Gastrocnemius medialis (tissue), 4 donors: ENCODE measurements at regions not wholly inside any gene's neighbourhood (a gene's known extent, or its start where the extent isn't known, plus 50 kb on each side); places are given as distances from the start of the nearest gene placed in this dataset.

Source experiments
- ATAC-seq, 2 donors: fragments of 150-250 bp; one replicate each; pipeline ENCODE4 v1.9.1; 2016
- DNase-seq, 2 donors: peaks; one replicate each; pipeline ENCODE4 v3.0.0-alpha.2; 2019
- H3K27ac ChIP-seq, 4 donors: fragments of 200-600 bp; sonication (generic); 1 replicate in 1 of 4; 2 replicates in 3 of 4; pipeline ENCODE4 v1.5.1; 2016 to 2018; ENCODE audit warnings: mild to moderate bottlenecking in 2 of 4, moderate library complexity in 1 of 4
- H3K27me3 ChIP-seq, 3 donors: fragments of 200-600 bp; sonication (generic) in 2 of 3; 1 replicate in 1 of 3; 2 replicates in 2 of 3; pipeline versions ENCODE4 v1.5.1 to v1.6.0; 2016 to 2019; ENCODE audit warnings: mild to moderate bottlenecking in 1 of 3, moderate library complexity in 1 of 3
- H3K36me3 ChIP-seq, 2 donors: fragments of 200-600 bp; sonication (generic) in 1 of 2; one replicate each; pipeline ENCODE4 v1.5.1; 2017 to 2018
- H3K4me1 ChIP-seq, 2 donors: fragments of 200-600 bp; sonication (generic) in 1 of 2; one replicate each; pipeline ENCODE4 v1.5.1; 2016 to 2017; ENCODE audit warnings: mild to moderate bottlenecking in 2 of 2
- H3K4me3 ChIP-seq, 4 donors: fragments of 200-600 bp; sonication (generic) in 3 of 4; 1 replicate in 1 of 4; 2 replicates in 3 of 4; pipeline ENCODE4 v1.5.1; 2016 to 2019; ENCODE audit warnings: mild to moderate bottlenecking in 2 of 4
- H3K9me3 ChIP-seq, 3 donors: fragments of 200-600 bp; sonication (generic) in 2 of 3; 1 replicate in 1 of 3; 2 replicates in 2 of 3; pipeline ENCODE4 v1.5.1; 2016 to 2019
- CTCF ChIP-seq, 5 experiments: fragments of 450-650 bp in 3 of 5; fragments of 200-600 bp in 2 of 5; sonication (generic) in 2 of 5; IDR thresholded peaks in 4 of 5; conservative IDR thresholded peaks in 1 of 5; 1 replicate in 4 of 5; 2 replicates in 1 of 5; pipeline ENCODE4 v1.5.1; 2016 to 2019; ENCODE audit warnings: antibody characterized with exemption in 5 of 5, mild to moderate bottlenecking in 3 of 5, moderate library complexity in 3 of 5
- POLR2A ChIP-seq, 2 donors: fragments of 450-650 bp; IDR thresholded peaks; one replicate each; pipeline ENCODE4 v1.6.1; 2017; ENCODE audit warnings: antibody characterized with exemption in 2 of 2, mild to moderate bottlenecking in 2 of 2, moderate library complexity in 2 of 2
- in situ Hi-C, 4 donors: fragments of 200-750 bp; cut with MboI; loops; one replicate each; pipeline versions ENCODE4 v1.15.0 to v1.8.0; 2017; ENCODE audit warnings: low sequenced_read_pairs in 4 of 4
- intact Hi-C: fragments of 100-400 bp; cut with DNase I; formaldehyde crosslinking; loops from one replicate; pipeline ENCODE4 v1.15.1; 2023; ENCODE audit warnings: low total_unique reads

- DNase-seq (no peak), ATAC-seq (no peak)
- H3K27me3 ChIP-seq = no peaks in the 10 kb centered on the region
- H3K4me1 ChIP-seq = no peaks in the 10 kb centered on the region
- in situ Hi-C loops (no loop called here), intact Hi-C loops (no loop called here)
- no peak overlapping the region for H3K4me3 ChIP-seq
- no peak overlapping the region for H3K27ac ChIP-seq
- no peaks in the 10 kb centered on the region for H3K9me3 ChIP-seq
- H3K36me3 ChIP-seq = no peaks in the 10 kb centered on the region
- TF ChIP-seq POLR2A (IDR thresholded peaks at IDR 0.05) (no peak), CTCF (IDR thresholded peaks at IDR 0.05 in 4 of 5, conservative IDR thresholded peaks at IDR 0.05 in 1 of 5) (no peak)
Observed at GRCh38 chr5:29382780-29383179, 1810.7 kb upstream of the CDH6 start.

- no peak overlapping the region for H3K27ac ChIP-seq
- H3K36me3 ChIP-seq = no peaks in the 10 kb centered on the region
- ATAC-seq = no peak
- no peaks in the 10 kb centered on the region for H3K27me3 ChIP-seq
- in situ Hi-C loops (no loop called here), intact Hi-C loops (no loop called here)
- DNase-seq = no peak
- H3K4me1 ChIP-seq = no peaks in the 10 kb centered on the region
- no peak overlapping the region for H3K4me3 ChIP-seq
- no peak for TF ChIP-seq POLR2A (IDR thresholded peaks at IDR 0.05)
- TF ChIP-seq CTCF (IDR thresholded peaks at IDR 0.05 in 4 of 5, conservative IDR thresholded peaks at IDR 0.05 in 1 of 5) = no peak
- no peaks in the 10 kb centered on the region for H3K9me3 ChIP-seq
Observed at GRCh38 chr5:29380029-29380428, 1813.5 kb upstream of the CDH6 start.

GRCh38 chr5:29379619-29380018 lies 1813.9 kb upstream of the CDH6 start:
- H3K4me3 ChIP-seq = no peak overlapping the region
- no peak overlapping the region for H3K27ac ChIP-seq
- in situ Hi-C loops (no loop called here), intact Hi-C loops (no loop called here)
- no peaks in the 10 kb centered on the region for H3K9me3 ChIP-seq
- H3K36me3 ChIP-seq = no peaks in the 10 kb centered on the region
- no peak for DNase-seq
- ATAC-seq = no peak
- TF ChIP-seq POLR2A (IDR thresholded peaks at IDR 0.05) (no peak), CTCF (IDR thresholded peaks at IDR 0.05 in 4 of 5, conservative IDR thresholded peaks at IDR 0.05 in 1 of 5) (no peak)
- no peaks in the 10 kb centered on the region for H3K4me1 ChIP-seq
- H3K27me3 ChIP-seq = no peaks in the 10 kb centered on the region

GRCh38 chr5:29378104-29378503 lies 1815.4 kb upstream of the CDH6 start:
- intact Hi-C loops = no loop called here
- no peak for DNase-seq
- no peaks in the 10 kb centered on the region for H3K4me1 ChIP-seq
- no peak overlapping the region for H3K27ac ChIP-seq
- no peaks in the 10 kb centered on the region for H3K27me3 ChIP-seq
- in situ Hi-C loops = no loop called here
- TF ChIP-seq POLR2A (IDR thresholded peaks at IDR 0.05) (no peak), CTCF (IDR thresholded peaks at IDR 0.05 in 4 of 5, conservative IDR thresholded peaks at IDR 0.05 in 1 of 5) (no peak)
- H3K4me3 ChIP-seq = no peak overlapping the region
- H3K9me3 ChIP-seq = no peaks in the 10 kb centered on the region
- no peak for ATAC-seq
- no peaks in the 10 kb centered on the region for H3K36me3 ChIP-seq

- intact Hi-C loops = no loop called here
- no peak for TF ChIP-seq POLR2A (IDR thresholded peaks at IDR 0.05)
- no peak for TF ChIP-seq CTCF (IDR thresholded peaks at IDR 0.05 in 4 of 5, conservative IDR thresholded peaks at IDR 0.05 in 1 of 5)
- H3K9me3 ChIP-seq = no peaks in the 10 kb centered on the region
- no peak overlapping the region for H3K4me3 ChIP-seq
- in situ Hi-C loops = no loop called here
- H3K27ac ChIP-seq = no peak overlapping the region
- H3K27me3 ChIP-seq = no peaks in the 10 kb centered on the region
- no peaks in the 10 kb centered on the region for H3K36me3 ChIP-seq
- ATAC-seq (no peak), DNase-seq (no peak)
- H3K4me1 ChIP-seq = no peaks in the 10 kb centered on the region
Observed at GRCh38 chr5:29370248-29370647, 1823.2 kb upstream of the CDH6 start.
